Globus pallidus (tissue), 1 donor: ENCODE measurements at regions not wholly inside any gene's neighbourhood (a gene's known extent, or its start where the extent isn't known, plus 50 kb on each side); places are given as distances from the start of the nearest gene placed in this dataset.

ENCODE experiments used
- DNase-seq: peaks from one replicate; pipeline ENCODE4 v3.0.0-alpha.2; 2015; ENCODE audit warnings: low spot score

- no peak for DNase-seq
These were observed 261.1 kb downstream of the ABHD5 start for GRCh38 chr3:43951813-43952212.

GRCh38 chr3:43953380-43953779 is 262.6 kb downstream of the ABHD5 start:
- DNase-seq: no peak

DNA sequence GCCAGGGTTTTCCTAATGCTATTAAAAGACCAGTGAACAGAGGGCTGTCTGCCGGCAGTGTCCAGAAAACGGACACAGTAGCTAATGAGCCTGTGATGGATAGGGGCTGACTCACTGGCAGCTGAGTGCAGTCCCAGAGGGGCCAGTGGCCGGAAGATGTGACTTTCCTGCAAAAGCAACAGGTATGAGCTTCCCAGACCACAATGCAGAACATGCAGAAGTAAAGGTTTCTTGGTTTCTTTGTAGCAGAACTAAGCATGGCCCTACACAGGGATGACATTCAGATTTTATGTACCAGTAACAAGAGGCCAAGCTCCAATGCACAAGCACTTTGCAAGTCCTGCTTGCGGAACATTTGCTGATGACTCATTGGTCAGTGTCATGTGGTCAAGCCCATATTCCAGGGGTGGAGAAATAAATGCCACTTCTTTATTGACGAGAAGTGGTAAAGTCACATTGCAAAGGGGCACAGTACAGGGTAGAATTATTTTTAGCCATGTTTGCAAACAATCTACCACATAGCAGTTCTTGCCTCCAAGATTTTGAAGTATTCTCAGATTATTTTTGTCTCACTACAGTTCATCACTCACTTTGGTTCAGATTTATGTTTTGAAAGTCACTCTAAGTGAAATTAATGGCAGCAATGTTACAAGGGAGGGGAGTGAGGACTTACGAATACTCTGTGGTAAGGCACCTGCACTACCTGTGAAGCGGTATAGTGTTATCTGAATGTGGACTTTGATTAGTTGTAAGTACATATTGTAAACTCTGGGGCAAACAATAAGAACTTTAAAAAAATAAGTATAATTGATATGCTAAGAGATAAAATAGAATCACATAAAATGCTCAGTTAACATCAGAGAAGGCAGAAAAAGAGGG is 263.3 kb downstream of the ABHD5 start:
- DNase-seq: no peak

- no peak for DNase-seq
These were observed 266.2 kb downstream of the ABHD5 start for GRCh38 chr3:43956945-43957344.

DNA sequence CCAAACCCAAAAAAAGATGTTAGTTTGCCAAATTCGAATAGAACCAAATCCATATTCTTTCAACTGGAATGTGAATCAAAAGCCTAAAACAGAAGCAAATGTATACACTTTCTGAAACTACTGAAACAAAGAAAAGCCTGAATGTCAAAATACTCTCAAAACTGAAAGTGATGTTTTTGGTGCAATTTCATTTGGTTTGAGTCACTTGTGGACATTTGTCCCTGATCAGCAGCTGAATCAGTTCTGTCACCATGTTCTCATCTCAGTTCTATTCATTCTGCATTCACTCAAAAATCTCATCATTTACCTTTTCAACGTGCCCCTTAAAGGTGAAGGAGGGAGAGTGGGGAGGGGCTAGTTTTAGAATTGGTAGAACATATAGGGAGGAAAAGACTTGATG is 266.8 kb downstream of the ABHD5 start:
- no peak for DNase-seq

DNA sequence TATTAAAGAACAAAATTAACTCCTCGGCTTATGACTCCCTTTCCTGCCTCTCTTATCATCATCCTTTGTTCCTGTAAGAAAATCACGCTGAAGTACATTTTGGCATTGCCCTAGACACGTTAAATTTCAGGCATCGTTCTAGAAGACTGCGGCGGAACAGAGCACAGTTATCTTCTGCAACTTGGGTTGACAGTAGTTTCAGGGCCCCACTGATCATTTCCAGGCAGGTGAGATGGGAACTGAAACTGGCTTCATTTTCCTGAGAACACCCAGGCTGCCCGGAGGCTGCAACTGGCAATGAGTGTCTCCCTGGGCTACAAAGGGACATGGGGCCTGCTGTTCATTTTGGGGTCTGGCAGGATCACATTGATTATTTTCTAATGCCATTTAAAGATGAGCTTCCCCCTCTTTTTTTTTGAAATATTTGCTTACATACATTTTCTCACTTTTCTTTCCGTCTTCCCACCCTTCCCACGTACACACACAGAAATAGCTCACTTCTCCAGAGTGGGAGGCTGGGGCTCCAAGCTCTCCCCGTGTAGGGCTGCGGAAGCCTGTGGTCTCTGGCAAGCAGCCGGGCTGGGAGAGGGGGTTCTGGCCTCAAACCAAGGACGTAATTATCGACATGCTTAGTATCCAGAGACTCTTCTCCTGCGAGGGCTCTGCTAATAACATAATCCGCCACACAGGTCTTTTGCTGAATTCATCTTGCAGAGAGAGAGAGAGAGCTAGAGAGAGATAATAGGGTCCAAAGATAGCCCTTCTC is 267.4 kb downstream of the ABHD5 start:
- DNase-seq: no peak

DNA sequence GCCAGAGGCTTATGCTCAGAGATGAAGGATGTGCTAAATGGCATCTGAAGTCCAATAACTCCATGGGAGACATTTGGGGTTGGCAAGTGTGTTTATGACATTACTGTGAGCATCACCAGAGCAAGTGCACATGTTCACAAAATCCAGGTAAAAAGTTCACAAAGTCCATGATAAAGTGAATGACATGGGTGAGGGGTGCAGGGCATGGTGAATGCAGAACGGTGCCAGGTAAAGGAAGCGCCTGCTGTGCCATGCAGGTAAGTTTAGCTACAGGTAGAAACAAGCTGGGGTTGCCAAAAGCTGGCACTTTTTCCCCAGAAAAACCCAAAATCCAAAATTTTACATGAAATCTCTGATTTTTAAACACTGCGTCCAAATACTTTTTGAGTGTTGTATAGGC is 268.2 kb downstream of the ABHD5 start:
- no peak for DNase-seq

GRCh38 chr3:43959498-43960447 is 269.0 kb downstream of the ABHD5 start:
- DNase-seq: no peak

GRCh38 chr3:43960448-43960840 is 269.7 kb downstream of the ABHD5 start:
- DNase-seq: no peak

GRCh38 chr3:43962043-43962442 is 271.3 kb downstream of the ABHD5 start:
- DNase-seq: no peak

- DNase-seq: no peak
These were observed 272.5 kb downstream of the ABHD5 start for GRCh38 chr3:43963208-43963607.

DNA sequence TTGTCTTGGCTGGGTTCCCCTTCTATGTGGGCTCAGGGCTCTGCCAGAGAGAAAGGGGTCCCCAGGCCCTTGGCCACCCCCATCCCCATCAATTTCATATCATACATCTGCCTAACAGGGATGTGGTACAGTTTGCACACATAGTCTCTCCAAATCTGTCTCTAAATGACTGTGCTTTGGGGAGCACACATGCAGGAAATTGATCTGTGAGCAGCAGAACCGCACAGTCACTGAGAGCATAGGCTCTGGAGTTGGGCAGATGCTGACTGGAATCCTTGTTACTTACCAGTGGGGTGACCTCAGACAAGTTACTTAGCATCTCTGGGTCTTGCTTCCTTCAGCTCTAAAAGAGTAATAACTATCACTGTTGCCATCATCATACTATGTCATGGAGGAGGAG is 273.9 kb downstream of the ABHD5 start:
- no peak for DNase-seq

DNA sequence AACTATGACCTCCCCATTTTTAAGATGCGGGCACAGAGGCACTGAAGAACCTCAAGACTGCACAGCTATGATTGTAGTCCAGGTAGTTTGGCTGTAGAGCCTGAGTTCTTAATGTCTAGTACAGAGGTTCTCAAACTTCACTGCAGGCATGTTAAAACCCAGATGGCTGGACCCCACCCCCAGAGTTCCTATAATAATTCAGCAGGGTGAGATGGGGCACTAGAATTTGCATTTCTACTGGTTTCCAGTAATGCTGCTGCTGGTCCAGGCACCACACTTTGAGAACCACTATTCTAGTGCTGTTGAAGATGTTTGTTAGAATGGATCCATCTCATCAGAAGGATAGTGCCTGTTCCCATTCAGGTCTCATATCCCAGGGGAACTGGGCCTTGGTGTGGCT is 274.9 kb downstream of the ABHD5 start:
- DNase-seq: no peak

- DNase-seq: no peak
These were observed 275.4 kb downstream of the ABHD5 start for GRCh38 chr3:43966126-43966525.

DNA sequence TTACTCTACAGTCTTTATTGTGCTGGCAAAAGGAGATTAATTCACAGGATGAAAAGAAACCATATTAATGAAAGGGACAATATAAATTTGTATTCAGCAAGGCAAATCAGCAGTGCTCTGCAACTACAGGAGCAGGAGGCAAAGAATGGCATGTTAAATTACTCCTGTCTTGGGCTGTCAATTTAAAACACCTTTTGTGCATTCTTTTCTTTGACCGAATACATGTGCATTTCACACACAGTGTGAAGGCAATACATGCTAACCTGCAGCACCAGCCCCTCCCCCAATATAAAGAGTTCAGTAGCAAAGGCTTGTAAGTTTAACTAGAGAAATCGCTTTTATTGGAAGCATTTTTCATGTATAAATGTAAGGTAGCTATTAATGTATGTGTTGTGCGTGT is 275.2 kb upstream of the TOPAZ1 start:
- DNase-seq: no peak

- DNase-seq: no peak
These were observed 273.2 kb upstream of the TOPAZ1 start for GRCh38 chr3:43968465-43968864.

GRCh38 chr3:43969944-43970343 is 271.7 kb upstream of the TOPAZ1 start:
- no peak for DNase-seq

- DNase-seq: no peak
These were observed 271.3 kb upstream of the TOPAZ1 start for GRCh38 chr3:43970351-43970750.

GRCh38 chr3:43970920-43971319 is 270.8 kb upstream of the TOPAZ1 start:
- DNase-seq: no peak

- no peak for DNase-seq
These were observed 270.2 kb upstream of the TOPAZ1 start for GRCh38 chr3:43971486-43971885.

DNA sequence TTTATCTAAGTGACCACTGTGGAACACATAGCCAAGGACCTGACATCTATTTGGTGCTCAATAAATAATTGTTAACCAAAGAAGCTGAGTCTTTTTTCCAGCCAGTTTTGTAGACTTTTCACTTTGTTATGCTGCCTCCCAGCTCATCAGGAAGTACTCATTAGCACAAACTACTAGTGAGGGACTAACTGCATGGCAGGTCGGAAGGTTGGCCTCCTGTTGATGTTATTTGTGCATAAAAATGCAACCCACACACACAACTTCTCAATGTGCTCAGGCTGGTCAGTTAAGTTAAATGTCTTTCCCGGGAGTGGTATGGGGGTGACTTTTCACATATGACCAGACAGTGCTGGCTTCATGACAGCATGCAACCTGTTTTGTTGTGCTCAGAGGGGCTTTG is 263.0 kb upstream of the TOPAZ1 start:
- DNase-seq: no peak

DNA sequence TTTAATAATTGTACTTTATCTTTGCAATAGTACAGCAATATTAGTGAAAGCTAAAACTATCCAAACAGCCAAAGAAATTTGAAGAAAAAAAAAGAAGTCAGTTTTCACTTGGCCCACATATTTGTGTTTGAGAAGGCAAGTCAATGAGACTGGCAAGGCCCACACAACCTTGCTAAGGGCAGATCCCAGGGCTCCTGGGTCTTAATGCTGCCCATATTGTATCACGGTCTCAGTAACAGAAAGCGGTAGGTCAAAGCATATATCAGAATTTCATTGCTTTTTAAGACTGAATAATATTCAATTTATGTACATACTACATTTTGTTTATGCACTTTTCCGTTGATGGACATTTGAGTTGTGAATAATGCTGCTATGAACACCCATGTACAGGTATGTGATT is 262.0 kb upstream of the TOPAZ1 start:
- DNase-seq: no peak
